IMR-90 (cell line): ENCODE measurements at regions not wholly inside any gene's neighbourhood (a gene's known extent, or its start where the extent isn't known, plus 50 kb on each side); places are given as distances from the start of the nearest gene placed in this dataset.

Source experiments
- CEBPB ChIP-seq: IDR thresholded peaks from 2 replicates; pipeline ENCODE4 v1.6.1; 2012; ENCODE audit warnings: low read depth, low read length, improper control_type of control experiment
- FOS ChIP-seq: fragments of 150-350 bp; IDR thresholded peaks from 2 replicates; pipeline ENCODE4 v1.6.1; 2016; ENCODE audit warnings: low read depth, low read length
- MXI1 ChIP-seq: IDR thresholded peaks from 2 replicates; pipeline ENCODE4 v1.6.1; 2012; ENCODE audit warnings: low read depth, mild to moderate bottlenecking, low read length, moderate library complexity, borderline replicate concordance
- NFE2L2 ChIP-seq: fragments of 150-350 bp; IDR thresholded peaks from 2 replicates; pipeline ENCODE4 v1.6.1; 2016; ENCODE audit warnings: low read depth, mild to moderate bottlenecking, low read length
- POLR2A ChIP-seq: IDR thresholded peaks from 2 replicates; pipeline ENCODE4 v1.6.1; 2012; ENCODE audit warnings: mild to moderate bottlenecking, low read depth, low read length
- RAD21 ChIP-seq: IDR thresholded peaks from 2 replicates; pipeline ENCODE4 v1.6.1; 2012; ENCODE audit warnings: low read length, improper control_type of control experiment
- RCOR1 ChIP-seq: IDR thresholded peaks from 2 replicates; pipeline ENCODE4 v1.6.1; 2012; ENCODE audit warnings: mild to moderate bottlenecking, low read length, improper control_type of control experiment; ENCODE audit not compliant: insufficient replicate concordance
- RFX5 ChIP-seq: IDR thresholded peaks from 2 replicates; pipeline ENCODE4 v1.8.0; 2012; ENCODE audit warnings: low read depth, mild to moderate bottlenecking, low read length, moderate library complexity
- SMC3 ChIP-seq: fragments of 150-350 bp; IDR thresholded peaks from 2 replicates; pipeline ENCODE4 v1.6.1; 2016; ENCODE audit warnings: low read depth, mild to moderate bottlenecking, antibody characterized with exemption, low read length, moderate library complexity
- TF ChIP-seq, protein P1 (sequence below): conservative IDR thresholded peaks from 2 replicates; pipeline ENCODE4 v1.5.1; 2012; ENCODE audit warnings: mild to moderate bottlenecking, low read depth, low read length, improper control_type of control experiment
- TF ChIP-seq, protein P2 (sequence below): fragments of 150-350 bp; IDR thresholded peaks from 2 replicates; pipeline ENCODE4 v1.6.1; 2016; ENCODE audit warnings: low read depth, mild to moderate bottlenecking, low read length, moderate library complexity, borderline replicate concordance
- TF ChIP-seq, protein P3 (sequence below): fragments of 150-350 bp; IDR thresholded peaks from 2 replicates; pipeline ENCODE4 v1.6.1; 2017; ENCODE audit warnings: mild to moderate bottlenecking, antibody characterized with exemption, low read length, low read depth

DNA sequence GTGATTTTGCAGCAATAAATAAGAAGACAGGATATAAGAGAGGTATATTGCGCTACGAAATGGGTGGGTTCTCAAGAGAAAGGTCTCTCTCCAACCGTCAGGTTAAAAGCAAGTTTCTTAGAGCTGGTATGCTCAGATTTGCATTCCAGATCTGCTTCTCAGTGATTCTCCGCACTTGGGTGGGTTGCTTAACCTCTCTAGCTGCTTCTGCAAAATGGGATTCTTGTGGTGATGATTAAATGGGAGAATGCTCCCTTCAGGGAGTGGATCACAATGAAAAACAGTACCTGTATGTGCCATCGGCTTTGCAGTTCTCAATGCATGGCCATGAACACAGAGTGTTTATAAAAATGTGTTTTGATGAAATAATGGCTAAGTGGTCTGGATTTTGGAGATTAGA, 477.7 kb downstream of the TNS1 start:
- TF ChIP-seq POLR2A (no peak), RAD21 (no peak), RFX5 (no peak), MXI1 (no peak), SMC3 (no peak), FOS (no peak), CEBPB (no peak), RCOR1 (no peak), NFE2L2 (no peak)
- TF ChIP-seq, protein P1, sequence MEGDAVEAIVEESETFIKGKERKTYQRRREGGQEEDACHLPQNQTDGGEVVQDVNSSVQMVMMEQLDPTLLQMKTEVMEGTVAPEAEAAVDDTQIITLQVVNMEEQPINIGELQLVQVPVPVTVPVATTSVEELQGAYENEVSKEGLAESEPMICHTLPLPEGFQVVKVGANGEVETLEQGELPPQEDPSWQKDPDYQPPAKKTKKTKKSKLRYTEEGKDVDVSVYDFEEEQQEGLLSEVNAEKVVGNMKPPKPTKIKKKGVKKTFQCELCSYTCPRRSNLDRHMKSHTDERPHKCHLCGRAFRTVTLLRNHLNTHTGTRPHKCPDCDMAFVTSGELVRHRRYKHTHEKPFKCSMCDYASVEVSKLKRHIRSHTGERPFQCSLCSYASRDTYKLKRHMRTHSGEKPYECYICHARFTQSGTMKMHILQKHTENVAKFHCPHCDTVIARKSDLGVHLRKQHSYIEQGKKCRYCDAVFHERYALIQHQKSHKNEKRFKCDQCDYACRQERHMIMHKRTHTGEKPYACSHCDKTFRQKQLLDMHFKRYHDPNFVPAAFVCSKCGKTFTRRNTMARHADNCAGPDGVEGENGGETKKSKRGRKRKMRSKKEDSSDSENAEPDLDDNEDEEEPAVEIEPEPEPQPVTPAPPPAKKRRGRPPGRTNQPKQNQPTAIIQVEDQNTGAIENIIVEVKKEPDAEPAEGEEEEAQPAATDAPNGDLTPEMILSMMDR = no peak
- TF ChIP-seq, protein P2, sequence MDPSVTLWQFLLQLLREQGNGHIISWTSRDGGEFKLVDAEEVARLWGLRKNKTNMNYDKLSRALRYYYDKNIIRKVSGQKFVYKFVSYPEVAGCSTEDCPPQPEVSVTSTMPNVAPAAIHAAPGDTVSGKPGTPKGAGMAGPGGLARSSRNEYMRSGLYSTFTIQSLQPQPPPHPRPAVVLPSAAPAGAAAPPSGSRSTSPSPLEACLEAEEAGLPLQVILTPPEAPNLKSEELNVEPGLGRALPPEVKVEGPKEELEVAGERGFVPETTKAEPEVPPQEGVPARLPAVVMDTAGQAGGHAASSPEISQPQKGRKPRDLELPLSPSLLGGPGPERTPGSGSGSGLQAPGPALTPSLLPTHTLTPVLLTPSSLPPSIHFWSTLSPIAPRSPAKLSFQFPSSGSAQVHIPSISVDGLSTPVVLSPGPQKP = no peak
- TF ChIP-seq, protein P3, sequence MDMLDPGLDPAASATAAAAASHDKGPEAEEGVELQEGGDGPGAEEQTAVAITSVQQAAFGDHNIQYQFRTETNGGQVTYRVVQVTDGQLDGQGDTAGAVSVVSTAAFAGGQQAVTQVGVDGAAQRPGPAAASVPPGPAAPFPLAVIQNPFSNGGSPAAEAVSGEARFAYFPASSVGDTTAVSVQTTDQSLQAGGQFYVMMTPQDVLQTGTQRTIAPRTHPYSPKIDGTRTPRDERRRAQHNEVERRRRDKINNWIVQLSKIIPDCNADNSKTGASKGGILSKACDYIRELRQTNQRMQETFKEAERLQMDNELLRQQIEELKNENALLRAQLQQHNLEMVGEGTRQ = no peak
